ENCODE measurements at regions not wholly inside any gene's neighbourhood (a gene's known extent, or its start where the extent isn't known, plus 50 kb on each side); places are given as distances from the start of the nearest gene placed in this dataset.

DNA sequence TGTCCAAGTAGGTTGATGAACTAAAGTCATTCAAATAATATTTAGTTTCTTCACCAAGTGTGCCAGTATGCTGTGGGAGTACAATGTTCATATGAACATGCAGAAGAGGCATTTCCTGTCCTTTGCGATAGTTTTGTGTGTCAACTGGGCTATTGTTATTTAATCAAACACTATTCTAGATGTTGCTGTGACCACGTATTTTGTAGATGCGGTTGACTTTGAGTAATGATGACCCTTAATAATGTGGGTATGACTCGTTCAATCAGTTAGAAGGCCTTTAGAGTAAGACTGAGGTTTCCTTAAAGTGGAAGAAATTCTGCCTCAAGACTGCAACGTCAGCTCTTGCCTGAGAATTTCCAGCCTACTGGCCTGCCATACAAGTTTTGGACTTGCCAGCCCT, 470.7 kb upstream of the CBLB start:
- TF ChIP-seq ZFX (IDR thresholded peaks at IDR 0.05), result no peak
- TF ChIP-seq, protein P1, sequence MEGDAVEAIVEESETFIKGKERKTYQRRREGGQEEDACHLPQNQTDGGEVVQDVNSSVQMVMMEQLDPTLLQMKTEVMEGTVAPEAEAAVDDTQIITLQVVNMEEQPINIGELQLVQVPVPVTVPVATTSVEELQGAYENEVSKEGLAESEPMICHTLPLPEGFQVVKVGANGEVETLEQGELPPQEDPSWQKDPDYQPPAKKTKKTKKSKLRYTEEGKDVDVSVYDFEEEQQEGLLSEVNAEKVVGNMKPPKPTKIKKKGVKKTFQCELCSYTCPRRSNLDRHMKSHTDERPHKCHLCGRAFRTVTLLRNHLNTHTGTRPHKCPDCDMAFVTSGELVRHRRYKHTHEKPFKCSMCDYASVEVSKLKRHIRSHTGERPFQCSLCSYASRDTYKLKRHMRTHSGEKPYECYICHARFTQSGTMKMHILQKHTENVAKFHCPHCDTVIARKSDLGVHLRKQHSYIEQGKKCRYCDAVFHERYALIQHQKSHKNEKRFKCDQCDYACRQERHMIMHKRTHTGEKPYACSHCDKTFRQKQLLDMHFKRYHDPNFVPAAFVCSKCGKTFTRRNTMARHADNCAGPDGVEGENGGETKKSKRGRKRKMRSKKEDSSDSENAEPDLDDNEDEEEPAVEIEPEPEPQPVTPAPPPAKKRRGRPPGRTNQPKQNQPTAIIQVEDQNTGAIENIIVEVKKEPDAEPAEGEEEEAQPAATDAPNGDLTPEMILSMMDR (conservative IDR thresholded peaks at IDR 0.05), result no peak
- no peak overlapping the region for H3K27ac ChIP-seq

DNA sequence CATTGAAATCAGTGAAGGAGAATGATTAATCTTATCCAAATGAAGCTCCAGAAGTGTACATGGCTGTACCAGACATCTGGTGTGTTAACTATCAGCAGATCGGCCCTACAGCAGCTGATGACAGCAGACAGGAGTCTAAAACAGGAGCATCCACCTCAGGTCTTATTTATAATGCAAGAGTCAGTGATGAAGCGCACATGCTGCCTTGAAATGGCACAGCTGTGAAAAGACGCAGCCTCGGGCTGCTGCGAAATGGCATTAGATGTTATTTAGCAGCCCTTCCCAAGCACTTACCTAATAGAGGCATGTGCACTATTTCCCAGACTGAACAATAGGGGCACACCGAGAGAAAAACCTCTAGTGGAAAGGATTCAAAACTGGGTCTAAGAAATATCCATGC, 472.3 kb upstream of the CBLB start:
- H3K27ac ChIP-seq, result no peak overlapping the region
- no peak for TF ChIP-seq ZFX (IDR thresholded peaks at IDR 0.05)
- TF ChIP-seq, protein P1 (conservative IDR thresholded peaks at IDR 0.05), result no peak

- TF ChIP-seq, protein P1 (conservative IDR thresholded peaks at IDR 0.05), result no peak
- no peak for TF ChIP-seq ZFX (IDR thresholded peaks at IDR 0.05)
These were observed 472.9 kb upstream of the CBLB start for GRCh38 chr3:106341586-106342162.

DNA sequence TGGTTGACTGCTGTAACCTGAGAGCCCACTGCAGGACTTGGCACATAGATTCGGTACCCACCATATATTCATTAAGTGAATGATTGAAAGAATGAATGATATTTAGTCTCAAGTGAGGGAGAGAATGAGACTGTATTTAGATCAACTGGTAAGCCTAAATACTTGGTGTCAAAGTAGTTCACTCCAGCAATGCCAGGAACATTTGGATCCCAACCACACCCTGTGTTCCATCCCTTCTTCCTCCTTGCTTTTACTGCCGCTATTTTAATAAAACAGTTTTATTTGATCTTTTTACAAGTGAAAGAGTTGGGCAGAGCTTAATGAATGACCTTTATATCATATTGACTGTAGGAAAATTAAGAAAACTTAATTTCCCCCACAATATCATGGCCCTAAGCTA, 473.6 kb upstream of the CBLB start:
- TF ChIP-seq ZFX (IDR thresholded peaks at IDR 0.05), result no peak
- TF ChIP-seq, protein P1 (conservative IDR thresholded peaks at IDR 0.05), result no peak

More at GRCh38 chr3:106341586-106342162, 472.9 kb upstream of the CBLB start:
- no peak overlapping the region for H3K27ac ChIP-seq

DNA sequence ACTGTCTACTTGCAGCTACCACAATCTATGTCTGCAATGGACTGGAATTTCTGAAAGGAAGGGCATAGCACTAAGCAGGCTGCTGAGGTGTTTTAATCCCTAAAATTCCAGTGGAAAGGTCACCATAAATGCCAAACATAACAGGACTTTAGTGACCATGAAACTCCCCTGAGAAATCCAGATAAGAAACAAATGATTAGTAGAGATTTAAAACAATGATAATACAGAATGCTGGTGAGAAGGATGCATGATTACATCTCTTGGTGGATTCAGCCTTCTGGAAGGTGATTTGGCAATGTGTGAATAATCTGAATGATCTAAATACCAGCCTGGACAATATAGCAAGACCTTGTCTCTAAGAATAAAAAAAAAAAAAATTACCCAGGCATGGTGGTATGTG, 475.0 kb upstream of the CBLB start:
- H3K27ac ChIP-seq, result no peak overlapping the region
- no peak for TF ChIP-seq ZFX (IDR thresholded peaks at IDR 0.05)
- TF ChIP-seq, protein P1 (conservative IDR thresholded peaks at IDR 0.05), result no peak

More for the DNA sequence above, 473.6 kb upstream of the CBLB start:
- no peak overlapping the region for H3K27ac ChIP-seq

- H3K27ac ChIP-seq, result no peak overlapping the region
- TF ChIP-seq, protein P1 (conservative IDR thresholded peaks at IDR 0.05), result no peak
- no peak for TF ChIP-seq ZFX (IDR thresholded peaks at IDR 0.05)
These were observed 476.7 kb upstream of the CBLB start for GRCh38 chr3:106345353-106346027.

DNA sequence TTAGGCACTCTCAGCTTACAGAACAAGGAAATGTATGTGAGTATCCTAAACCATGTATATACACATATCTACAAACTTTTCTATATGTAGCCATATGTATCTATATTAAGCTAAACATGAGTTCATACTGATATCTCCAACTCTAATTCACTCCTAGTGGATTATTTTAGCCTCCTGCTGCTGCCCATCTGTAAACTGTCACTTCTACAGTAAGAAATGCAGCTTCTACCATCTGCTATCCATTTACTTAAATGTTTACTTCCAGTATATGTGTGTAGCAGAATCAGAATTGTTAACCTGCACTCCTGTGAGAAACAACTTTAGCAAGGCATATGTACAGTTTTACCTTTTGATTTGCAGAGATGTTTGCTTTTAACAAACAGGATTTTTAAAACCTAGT, 478.5 kb upstream of the CBLB start:
- TF ChIP-seq, protein P1 (conservative IDR thresholded peaks at IDR 0.05), result no peak
- TF ChIP-seq ZFX (IDR thresholded peaks at IDR 0.05), result no peak
- H3K27ac ChIP-seq, result no peak overlapping the region
